ENCODE measurements at regions not wholly inside any gene's neighbourhood (a gene's known extent, or its start where the extent isn't known, plus 50 kb on each side); places are given as distances from the start of the nearest gene placed in this dataset.

DNA sequence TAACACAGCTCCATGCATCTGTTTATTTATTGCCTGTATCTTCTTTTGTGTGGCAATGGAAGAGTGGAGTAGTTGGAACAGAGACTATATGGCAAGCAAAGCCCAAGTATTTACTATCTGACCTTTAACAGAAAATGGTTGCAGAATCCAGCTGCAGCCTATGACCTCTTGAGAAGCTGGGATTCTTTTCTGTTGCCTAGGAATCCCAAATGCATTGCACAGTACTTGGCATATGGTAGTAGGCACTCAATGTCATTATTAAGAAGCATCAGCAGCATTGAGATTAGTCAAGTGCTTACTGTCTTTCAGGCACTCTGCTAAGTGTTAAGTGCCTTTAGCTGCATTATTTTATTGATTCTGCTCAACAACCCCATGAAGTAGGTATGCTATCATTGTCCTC is 331.6 kb downstream of the CCDC85A start:
- Histone ChIP-seq H3T11ph (ENCODE audit: low read length) (no peak overlapping the region), H3K79me2 (ENCODE audit: insufficient read depth, low read length) (no peaks in the 10 kb centered on the region), H3K4me2 (ENCODE audit: insufficient read depth, insufficient read length, low read length) (no peak overlapping the region), H3K9me3 (ENCODE audit: control insufficient read depth, low read depth, low read length) (no peaks in the 10 kb centered on the region), H4K20me1 (ENCODE audit: control insufficient read depth, insufficient read depth, insufficient read length) (no peaks in the 10 kb centered on the region), H3K4ac (ENCODE audit: low read depth, low read length) (no peak overlapping the region), H3K79me1 (ENCODE audit: insufficient read depth, low read depth, low read length, poor library complexity, severe bottlenecking) (no peaks in the 10 kb centered on the region), H3K23me2 (ENCODE audit: insufficient read length, low read depth, low read length, poor library complexity, severe bottlenecking) (no peaks in the 10 kb centered on the region), H3K18ac (ENCODE audit: insufficient read length, low read depth, low read length) (no peak overlapping the region), H3K9ac (ENCODE audit: extremely low read depth, insufficient read length, low read length) (no peak overlapping the region), H2AK5ac (ENCODE audit: insufficient read length, low read length) (no peak overlapping the region), H4K91ac (ENCODE audit: insufficient read length, low read depth, low read length) (no peak overlapping the region), H2BK15ac (ENCODE audit: low read depth, low read length) (no peak overlapping the region), H3K27ac (ENCODE audit: insufficient read length, low read depth, low read length) (no peak overlapping the region), H4K8ac (replicated peaks; ENCODE audit: insufficient read length, low read depth, low read length) (no peak overlapping the region), H2AFZ (ENCODE audit: low read length) (no peak overlapping the region), H2BK120ac (ENCODE audit: low read depth, low read length, poor library complexity, severe bottlenecking) (no peak overlapping the region), H3K23ac (ENCODE audit: insufficient read length, low read depth, low read length) (no peak overlapping the region), H2BK20ac (ENCODE audit: low read depth, low read length, poor library complexity, severe bottlenecking) (no peak overlapping the region), H3K27me3 (ENCODE audit: insufficient read depth, low read length) (no peaks in the 10 kb centered on the region), H2BK5ac (ENCODE audit: insufficient read length, low read length) (no peak overlapping the region), H3K4me1 (ENCODE audit: insufficient read depth, low read length) (no peaks in the 10 kb centered on the region), H3K56ac (ENCODE audit: insufficient read length, low read depth, low read length) (no peak overlapping the region), H4K5ac (ENCODE audit: insufficient read length, low read depth, low read length) (no peak overlapping the region), H2BK12ac (ENCODE audit: insufficient read length, low read depth, low read length) (no peak overlapping the region), H3K14ac (ENCODE audit: insufficient read depth, low read length) (no peak overlapping the region)
- no peak overlapping the region for H3K27ac Mint-ChIP-seq
- peaks cover 7% of the 10 kb centered on the region for H3K27me3 Mint-ChIP-seq (ENCODE audit: low read depth)
- no peak for DNase-seq
- no peaks in the 10 kb centered on the region for H3K4me1 Mint-ChIP-seq
- peaks cover 0 to 2% (median 0%) of the 10 kb centered on the region in 3 experiments; a peak in 1 of 7 replicates for H3K36me3 Mint-ChIP-seq (ENCODE audit: insufficient read depth in 1 of 3, low read depth in 3 of 3)
- no peak for TF ChIP-seq CTCF (conservative IDR thresholded peaks at IDR 0.05)
- peaks cover 4 to 8% of the 10 kb centered on the region in 2 experiments; a peak in 2 of 5 replicates for H3K9me3 Mint-ChIP-seq
- no peak overlapping the region for H3K4me3 Mint-ChIP-seq

Data from H9 (cell line).